ENCODE measurements at regions not wholly inside any gene's neighbourhood (a gene's known extent, or its start where the extent isn't known, plus 50 kb on each side); places are given as distances from the start of the nearest gene placed in this dataset.

DNA sequence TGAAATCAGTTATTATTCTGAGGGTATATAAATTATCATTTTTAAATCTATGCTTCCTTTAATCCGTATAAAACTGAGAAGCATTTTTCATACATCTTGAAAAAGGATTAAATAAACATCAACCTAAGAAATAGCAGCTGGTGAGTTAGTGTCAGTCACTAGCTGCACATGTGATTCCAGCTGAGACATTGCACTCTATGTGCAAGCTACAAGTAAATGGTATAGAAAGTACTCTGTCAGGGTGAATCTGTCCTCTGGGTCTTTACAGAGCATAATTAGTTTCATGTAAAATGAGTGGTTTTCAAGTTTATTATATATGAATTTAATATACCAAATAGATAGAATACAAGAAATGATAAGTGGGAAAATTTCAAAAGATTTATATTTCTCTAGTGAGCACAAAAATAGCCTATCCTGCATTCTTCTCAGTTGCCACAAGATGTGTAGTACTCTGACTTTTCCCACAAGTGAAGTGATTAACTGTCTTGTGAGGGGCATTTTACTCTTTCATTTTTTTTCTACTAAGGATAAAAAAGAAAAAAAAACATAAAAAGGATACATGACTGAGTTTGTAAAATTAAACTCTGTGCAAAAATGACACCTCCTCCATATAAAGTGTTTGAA is 1372.1 kb downstream of the PCDH9 start:
- TF ChIP-seq, protein P1, sequence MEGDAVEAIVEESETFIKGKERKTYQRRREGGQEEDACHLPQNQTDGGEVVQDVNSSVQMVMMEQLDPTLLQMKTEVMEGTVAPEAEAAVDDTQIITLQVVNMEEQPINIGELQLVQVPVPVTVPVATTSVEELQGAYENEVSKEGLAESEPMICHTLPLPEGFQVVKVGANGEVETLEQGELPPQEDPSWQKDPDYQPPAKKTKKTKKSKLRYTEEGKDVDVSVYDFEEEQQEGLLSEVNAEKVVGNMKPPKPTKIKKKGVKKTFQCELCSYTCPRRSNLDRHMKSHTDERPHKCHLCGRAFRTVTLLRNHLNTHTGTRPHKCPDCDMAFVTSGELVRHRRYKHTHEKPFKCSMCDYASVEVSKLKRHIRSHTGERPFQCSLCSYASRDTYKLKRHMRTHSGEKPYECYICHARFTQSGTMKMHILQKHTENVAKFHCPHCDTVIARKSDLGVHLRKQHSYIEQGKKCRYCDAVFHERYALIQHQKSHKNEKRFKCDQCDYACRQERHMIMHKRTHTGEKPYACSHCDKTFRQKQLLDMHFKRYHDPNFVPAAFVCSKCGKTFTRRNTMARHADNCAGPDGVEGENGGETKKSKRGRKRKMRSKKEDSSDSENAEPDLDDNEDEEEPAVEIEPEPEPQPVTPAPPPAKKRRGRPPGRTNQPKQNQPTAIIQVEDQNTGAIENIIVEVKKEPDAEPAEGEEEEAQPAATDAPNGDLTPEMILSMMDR (IDR thresholded peaks at IDR 0.05) = no peak
- no peak for ATAC-seq
- no peak overlapping the region for H3K4me3 ChIP-seq
- intact Hi-C loops (cut with DNase I, micrococcal nuclease) = no loop called here
- no peaks in the 10 kb centered on the region for H3K36me3 ChIP-seq (ENCODE audit: low read depth)
- no peaks in the 10 kb centered on the region for H3K9me3 ChIP-seq
- DNase-seq = no peak
- H3K4me1 ChIP-seq (ENCODE audit: low read depth) = no peaks in the 10 kb centered on the region

- DNase-seq (no peak), ATAC-seq (no peak)
- TF ChIP-seq, protein P1 (IDR thresholded peaks at IDR 0.05) = no peak
- no peaks in the 10 kb centered on the region for H3K36me3 ChIP-seq (ENCODE audit: low read depth)
- intact Hi-C loops (cut with DNase I, micrococcal nuclease) = no loop called here
- no peaks in the 10 kb centered on the region for H3K9me3 ChIP-seq
- H3K4me3 ChIP-seq = no peak overlapping the region
- no peaks in the 10 kb centered on the region for H3K4me1 ChIP-seq (ENCODE audit: low read depth)
These were observed 1373.7 kb downstream of the PCDH9 start for GRCh38 chr13:65856431-65856830.

DNA sequence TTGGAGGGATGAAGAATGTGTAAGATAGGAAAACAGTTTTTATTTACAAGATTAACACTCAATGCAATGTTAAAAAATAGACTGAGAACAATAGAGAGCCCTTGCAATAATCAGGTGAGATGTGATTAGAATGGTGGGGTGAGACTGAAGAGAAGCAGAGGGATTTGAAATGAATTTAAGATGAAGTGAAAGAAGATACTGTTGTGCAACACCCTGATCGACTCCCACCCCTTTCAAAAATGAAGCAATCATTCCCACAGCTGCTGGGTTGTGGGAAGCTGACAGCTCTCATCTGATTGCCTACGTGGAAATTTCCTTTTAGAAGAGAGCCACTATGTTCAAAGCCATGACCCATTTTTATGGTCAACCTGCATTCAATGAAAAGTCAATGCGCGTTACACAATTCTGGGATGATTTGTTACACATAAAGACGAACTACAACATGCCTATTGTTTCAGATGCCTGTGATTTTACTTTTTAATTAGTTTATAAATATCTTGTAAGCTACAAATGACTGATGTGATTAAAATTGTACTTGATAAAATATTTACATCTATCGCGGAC is 1374.8 kb downstream of the PCDH9 start:
- ATAC-seq (no peak), DNase-seq (no peak)
- intact Hi-C loops (cut with DNase I, micrococcal nuclease) = no loop called here
- TF ChIP-seq, protein P1 (IDR thresholded peaks at IDR 0.05) = no peak
- no peaks in the 10 kb centered on the region for H3K4me1 ChIP-seq (ENCODE audit: low read depth)
- H3K36me3 ChIP-seq (ENCODE audit: low read depth) = no peaks in the 10 kb centered on the region
- no peaks in the 10 kb centered on the region for H3K9me3 ChIP-seq
- H3K4me3 ChIP-seq = no peak overlapping the region

DNA sequence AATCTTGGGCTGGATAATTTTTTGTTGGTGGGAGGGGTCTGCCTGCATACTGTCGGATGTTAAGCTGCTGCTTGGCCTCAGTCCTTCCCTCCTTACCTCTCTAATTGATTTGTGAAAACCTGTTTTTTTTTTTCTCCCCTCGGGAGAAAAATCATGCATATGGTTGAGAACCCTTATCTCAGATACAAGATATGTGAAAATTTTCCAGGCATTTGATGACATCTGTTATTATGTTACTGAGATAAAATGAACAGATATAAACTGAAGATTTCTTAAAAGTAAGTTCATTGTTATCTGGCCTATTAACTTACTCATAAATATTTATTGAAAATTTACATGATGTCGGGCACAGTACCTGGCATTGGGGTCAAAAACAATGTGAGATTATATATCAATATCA is 1375.7 kb downstream of the PCDH9 start:
- Histone ChIP-seq H3K4me1 (ENCODE audit: low read depth) (no peaks in the 10 kb centered on the region), H3K9me3 (no peaks in the 10 kb centered on the region), H3K4me3 (no peak overlapping the region), H3K36me3 (ENCODE audit: low read depth) (no peaks in the 10 kb centered on the region)
- intact Hi-C loops (cut with DNase I, micrococcal nuclease) = no loop called here
- DNase-seq (no peak), ATAC-seq (no peak)
- TF ChIP-seq, protein P1 (IDR thresholded peaks at IDR 0.05) = no peak

DNA sequence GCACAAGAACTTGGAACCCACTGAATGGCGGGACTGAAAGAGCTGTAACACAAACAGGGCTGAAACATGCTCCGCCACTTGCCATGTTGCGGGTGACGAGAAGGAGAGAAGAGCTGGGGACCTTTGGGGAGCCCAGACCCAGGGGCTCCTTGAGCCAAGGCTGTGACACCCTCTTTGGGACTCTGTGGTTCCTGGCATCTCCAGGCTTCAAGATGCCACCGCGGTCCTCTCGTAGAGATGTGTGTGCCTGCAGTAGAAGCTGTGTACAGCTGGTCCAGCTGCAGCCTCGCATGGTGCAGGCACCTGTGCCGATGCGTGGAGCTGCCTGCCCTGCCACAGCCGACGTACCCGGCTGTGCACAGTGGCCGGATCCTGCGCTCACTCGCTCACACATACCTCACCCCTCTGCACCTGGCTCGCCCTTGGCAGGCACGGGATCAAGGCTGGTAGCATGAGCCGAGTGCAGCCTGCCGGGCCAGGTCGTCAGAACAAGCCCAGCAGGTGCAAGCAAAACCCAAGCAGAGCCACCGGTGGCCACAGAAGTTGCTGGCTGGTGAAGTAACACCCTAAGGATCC is 1385.8 kb downstream of the PCDH9 start:
- H3K9me3 ChIP-seq = no peaks in the 10 kb centered on the region
- intact Hi-C loops (cut with DNase I, micrococcal nuclease) = no loop called here
- TF ChIP-seq, protein P1 (IDR thresholded peaks at IDR 0.05) = no peak
- H3K4me1 ChIP-seq (ENCODE audit: low read depth) = no peaks in the 10 kb centered on the region
- peak in 1 of 3 donors; percentile 40 for DNase-seq
- no peak for ATAC-seq
- no peaks in the 10 kb centered on the region for H3K36me3 ChIP-seq (ENCODE audit: low read depth)
- no peak overlapping the region for H3K4me3 ChIP-seq

Data from mucosa of descending colon (tissue), 3 donors.